Urothelium cell line (cell line): ENCODE measurements at regions not wholly inside any gene's neighbourhood (a gene's known extent, or its start where the extent isn't known, plus 50 kb on each side); places are given as distances from the start of the nearest gene placed in this dataset.
A peak's percentile ranks its signal among the peaks of the same experiment; 100 is the strongest.

ENCODE experiments used
- DNase-seq: peaks from one replicate; pipeline ENCODE4 v3.0.0; 2011; ENCODE audit warnings: low spot score, mixed read lengths
- FAIRE-seq: peaks from 2 replicates; lab custom pipeline; 2011; peaks lifted over from hg19 to GRCh38; lab: Jason Lieb, UNC

DNA sequence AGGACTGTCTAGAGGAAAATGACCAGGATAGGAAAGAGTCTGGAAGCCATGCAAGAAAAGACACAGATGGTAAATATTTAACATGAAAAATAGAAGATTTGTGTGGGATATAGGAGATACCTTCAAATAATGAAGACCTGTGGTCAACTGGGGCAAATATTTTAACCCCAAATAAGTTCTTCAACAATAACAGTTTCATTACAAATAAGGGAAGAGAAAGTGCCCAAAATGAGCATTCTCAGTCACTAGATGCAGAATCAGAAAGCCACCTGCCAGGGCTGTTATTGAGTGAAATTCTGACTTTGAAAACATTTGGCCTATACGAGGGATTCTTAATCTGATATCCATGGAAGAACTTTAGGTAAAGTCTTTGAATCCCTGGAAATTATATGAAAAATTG is 231.2 kb upstream of the PLEKHG7 start:
- DNase-seq (no peak), FAIRE-seq (no peak)

DNA sequence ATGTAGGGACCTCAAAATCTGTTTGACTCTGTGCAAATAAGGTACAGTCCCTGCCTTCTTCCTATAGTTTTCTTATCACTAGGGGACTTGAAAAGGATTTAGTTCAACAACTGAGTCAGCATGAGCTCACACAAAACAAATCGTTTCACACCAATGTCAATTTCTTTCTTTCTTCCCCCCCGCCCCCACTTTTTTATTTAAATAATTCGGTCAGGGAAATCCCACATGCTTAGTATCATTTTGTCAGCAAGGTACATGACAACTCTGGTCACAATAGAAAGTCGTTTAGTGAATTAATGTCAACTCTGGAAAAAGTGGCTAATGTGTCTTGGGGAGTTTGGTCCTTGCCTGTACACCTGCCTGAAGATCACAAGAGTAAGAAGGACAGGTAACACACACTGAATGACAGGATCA is 232.2 kb upstream of the PLEKHG7 start:
- no peak for DNase-seq
- FAIRE-seq: no peak

DNA sequence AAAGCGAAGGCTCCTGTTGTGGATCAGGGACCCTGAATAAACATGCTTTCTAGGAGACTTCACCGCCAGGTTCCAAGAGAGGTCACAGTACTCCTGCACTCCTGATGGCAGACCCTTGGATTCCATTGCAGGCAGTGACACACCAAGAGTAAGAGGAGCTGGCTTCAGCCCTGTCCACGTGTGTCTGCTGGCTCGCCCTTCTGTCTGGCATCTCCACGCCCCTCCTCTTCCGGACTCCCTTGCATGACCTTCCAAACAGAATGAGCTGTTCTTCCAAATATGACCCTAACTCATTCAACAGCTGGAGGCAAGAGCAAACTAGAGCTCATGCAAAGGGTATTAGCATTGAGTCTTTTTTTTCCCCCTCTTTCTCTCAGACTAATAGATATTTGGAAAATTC is 233.0 kb upstream of the PLEKHG7 start:
- FAIRE-seq: no peak
- DNase-seq: peak; percentile 8

DNA sequence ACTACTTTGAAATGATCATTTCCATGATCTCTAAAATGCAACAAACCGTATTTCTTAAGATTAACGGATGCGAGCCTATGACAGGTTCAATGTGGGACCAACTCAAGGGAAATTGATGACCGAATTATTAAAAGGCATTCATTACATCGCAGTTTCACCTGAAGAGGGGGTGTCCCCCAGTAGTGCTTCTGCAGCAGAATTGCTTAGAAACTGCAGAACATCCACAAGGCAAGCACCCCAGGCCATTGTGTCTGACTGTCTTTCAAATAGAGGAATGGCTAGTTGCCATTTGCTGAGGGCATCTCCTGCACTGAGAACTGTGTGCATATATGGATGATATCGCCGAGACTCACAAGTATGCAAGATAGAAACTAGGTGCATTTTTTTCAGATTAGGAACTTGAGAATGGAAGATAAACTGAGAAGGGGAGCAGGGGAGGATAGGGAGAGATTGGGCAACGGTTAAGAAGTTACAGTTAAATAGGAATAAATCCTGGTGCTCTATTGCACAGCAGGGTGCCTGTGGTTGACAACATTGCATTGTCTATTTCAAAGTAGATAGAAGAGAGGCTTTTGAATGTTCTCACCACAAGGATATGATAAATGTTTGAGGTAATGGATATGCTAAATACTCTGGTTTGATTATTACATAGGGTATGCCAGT is 234.3 kb upstream of the PLEKHG7 start:
- DNase-seq (no peak), FAIRE-seq (no peak)

DNA sequence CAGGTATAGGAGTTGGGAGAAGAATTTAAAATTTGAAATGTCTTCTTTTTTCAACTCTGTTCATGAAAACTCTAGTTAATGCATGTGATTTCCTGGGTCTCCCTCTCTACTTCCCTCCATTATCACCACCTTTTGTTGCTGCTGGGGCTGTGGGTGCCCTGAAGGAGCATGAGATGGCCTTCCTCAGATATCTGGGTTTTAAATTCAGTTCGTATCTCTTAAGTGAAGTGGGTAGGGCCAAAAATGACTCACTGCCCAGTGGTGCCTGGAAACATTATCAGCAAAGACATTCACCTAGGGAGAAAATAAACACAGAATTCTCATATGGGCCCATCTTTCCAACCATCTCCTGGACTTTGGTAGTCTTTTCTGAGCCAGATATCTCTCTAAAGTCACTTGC is 234.9 kb upstream of the PLEKHG7 start:
- peak; percentile 4 for DNase-seq
- no peak for FAIRE-seq

DNA sequence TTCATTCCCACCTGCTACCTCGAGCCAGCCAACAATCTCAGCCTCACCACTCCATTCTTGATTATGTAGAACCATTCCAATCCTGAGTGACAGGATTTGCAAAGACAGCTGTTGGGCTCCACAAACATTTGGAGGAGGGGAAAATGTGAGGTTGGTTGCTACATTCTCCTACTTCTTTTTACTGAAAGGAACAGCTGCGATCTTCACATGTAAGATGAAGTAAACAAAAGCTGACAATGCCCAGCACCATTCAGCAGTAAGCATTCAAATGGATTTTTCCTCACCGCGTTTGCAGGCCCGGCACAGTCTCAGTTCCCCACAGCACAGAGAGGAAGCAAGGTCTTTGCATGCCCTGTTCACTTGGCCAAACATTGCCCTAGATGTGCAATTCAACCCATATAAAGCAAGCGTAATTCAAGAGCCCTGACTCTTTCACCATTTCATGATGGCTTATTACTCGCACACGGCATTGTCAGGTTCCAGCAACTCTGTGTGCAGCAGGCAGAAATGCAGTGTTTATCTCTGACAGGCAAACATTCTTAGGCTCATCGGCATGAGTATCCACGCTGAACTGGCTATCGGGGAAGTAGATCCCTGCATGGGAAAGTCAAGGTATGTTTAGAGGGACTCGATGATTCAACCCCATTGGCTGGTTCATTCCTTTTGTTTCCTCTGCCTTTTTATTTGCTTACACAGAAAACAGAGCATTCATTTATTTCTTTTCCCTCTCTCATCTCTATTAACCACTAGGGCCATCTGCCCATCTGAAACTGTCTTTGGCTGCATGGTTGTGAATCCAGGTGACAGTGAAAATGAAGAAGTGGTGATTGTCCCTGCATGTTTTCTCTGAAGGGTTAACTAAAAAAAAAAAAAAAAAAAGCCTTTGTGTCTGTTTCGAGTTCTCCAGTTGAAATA is 236.1 kb upstream of the PLEKHG7 start:
- DNase-seq: no peak
- no peak for FAIRE-seq

DNA sequence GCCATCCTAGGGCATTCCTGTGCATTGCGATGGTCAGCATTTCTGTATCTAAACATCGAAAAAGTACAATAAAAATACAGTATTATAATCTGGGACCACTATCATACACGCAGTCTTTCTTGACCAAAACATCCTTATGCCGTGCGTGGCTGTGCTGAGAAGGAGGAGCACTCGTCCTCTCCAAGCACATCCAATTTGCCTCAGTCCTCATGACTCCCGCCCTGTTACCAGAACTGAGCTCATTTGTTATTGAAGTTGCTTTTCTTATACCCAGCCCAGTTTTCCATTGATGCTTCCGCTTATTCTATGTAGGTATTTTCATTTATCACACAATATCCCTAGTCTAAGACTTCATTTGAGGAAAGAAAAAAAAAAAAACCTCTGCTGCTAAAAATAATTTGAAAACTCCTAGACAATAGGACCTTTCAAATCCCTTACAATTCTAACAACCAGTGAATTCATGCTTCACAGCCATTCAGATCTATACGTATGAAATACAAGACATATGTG is 236.9 kb upstream of the PLEKHG7 start:
- no peak for DNase-seq
- no peak for FAIRE-seq

DNA sequence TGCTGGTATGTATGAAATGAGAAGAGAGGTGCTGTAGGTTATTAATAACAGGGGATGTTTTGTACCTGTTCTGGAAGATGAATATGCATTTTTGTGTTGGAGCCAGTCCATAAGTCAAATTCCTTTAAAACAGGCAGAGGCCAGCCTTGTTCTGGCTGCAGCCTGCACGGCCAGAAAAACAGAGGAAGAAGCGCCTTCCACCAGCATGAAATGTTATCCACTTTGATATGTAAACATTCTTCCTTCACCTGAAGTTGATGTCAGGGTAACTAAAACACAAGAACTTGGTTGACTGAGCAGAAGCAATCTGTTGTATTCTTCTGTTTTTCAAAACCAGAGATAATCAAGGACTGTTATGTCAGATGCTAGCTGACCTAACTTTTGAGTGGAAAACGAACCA is 237.9 kb upstream of the PLEKHG7 start:
- FAIRE-seq (no peak), DNase-seq (no peak)

DNA sequence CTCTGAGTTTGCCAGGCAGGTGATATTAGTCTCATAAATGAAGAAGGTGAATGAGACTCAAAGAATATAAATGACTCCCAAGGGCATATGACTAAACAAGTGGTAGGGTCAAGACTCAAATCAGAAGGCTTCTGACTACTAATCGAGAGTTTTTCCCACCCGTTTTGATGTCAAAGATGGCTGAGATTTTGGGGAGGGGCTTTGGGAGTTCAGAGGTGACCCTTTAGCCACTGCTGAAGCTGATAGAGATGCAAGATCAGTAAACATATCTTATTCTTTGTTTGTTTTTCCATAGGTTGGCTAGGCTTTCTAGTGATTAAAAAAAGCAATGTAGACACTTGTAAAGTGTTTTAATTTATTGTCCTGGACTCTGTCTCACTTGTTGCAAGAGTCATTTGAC is 239.6 kb upstream of the PLEKHG7 start:
- no peak for DNase-seq
- FAIRE-seq: no peak

DNA sequence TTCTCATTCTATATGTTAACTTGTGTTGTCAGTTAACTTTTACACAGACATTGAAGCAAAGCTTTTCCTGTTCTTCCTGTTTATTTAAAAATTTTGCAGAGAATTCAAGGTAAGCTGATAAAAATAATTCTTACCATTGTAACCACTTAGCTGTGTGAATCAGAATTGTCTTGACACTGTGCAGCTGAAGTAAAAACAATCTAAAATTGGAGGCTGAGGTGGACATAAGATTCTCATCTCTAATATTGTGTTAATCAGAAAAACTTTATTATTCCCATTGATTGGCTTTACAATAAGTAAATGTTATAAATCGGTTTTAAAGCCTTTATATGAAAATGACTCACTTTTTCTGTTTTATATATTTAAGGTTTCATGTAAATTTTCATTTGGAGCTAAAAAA is 240.3 kb upstream of the PLEKHG7 start:
- DNase-seq (no peak), FAIRE-seq (no peak)

DNA sequence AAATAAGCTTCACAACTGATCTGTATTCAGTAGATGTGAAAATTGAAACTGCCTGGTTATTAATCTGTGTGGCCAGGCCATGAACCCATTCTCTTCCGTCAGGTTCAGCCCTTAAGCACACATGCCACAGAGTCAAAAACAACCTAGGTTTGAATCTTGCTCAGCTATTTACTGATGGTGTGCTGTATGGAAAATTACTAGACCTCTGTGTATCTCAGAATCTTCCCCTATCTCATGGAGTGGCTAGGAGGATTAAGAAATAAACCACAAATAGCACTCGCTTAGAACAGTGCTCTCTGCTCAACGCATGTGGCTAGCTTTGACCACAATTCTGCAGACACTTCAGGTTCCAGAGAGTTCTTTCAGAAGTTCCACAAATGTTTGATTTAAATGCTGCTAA is 240.7 kb upstream of the PLEKHG7 start:
- FAIRE-seq (no peak), DNase-seq (no peak)

DNA sequence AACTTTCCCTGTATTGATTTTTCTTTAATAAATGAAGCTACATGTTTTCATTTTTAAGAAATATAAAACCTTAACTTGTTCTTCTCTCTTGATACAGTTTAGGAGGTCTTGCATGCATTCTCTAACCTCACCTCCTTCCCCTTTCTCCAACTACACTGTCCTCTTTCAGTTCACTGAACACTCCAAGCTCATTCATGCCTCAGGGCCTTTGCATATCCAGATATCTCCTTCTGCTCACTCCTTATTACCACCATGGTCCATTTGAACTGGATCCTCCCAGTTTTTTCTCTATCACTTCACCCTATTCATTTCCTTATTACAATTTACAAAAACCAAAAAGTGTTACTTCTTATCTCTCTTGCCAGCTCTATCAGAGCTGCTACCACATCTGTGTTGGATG is 242.9 kb upstream of the PLEKHG7 start:
- FAIRE-seq: no peak

DNA sequence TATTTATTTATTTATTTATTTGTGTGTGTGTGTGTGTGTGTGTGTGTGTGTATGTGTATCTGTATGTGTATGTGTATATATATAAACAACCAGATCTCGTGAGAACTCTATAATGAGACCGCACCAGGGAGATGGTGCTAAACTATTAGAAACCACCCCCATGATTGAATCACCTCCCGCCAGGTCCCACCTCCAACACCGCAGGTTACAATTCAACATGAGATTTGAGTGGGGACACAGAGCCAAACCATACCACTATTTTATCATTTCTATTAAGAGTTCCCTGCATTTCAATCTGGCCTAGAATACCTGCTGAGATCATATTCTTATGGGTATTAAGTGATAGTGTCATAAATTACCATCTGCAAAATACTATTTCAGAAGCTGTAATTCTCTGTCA is 243.8 kb upstream of the PLEKHG7 start:
- no peak for DNase-seq
- FAIRE-seq: no peak

More for the DNA sequence above, 242.9 kb upstream of the PLEKHG7 start:
- DNase-seq: no peak

DNA sequence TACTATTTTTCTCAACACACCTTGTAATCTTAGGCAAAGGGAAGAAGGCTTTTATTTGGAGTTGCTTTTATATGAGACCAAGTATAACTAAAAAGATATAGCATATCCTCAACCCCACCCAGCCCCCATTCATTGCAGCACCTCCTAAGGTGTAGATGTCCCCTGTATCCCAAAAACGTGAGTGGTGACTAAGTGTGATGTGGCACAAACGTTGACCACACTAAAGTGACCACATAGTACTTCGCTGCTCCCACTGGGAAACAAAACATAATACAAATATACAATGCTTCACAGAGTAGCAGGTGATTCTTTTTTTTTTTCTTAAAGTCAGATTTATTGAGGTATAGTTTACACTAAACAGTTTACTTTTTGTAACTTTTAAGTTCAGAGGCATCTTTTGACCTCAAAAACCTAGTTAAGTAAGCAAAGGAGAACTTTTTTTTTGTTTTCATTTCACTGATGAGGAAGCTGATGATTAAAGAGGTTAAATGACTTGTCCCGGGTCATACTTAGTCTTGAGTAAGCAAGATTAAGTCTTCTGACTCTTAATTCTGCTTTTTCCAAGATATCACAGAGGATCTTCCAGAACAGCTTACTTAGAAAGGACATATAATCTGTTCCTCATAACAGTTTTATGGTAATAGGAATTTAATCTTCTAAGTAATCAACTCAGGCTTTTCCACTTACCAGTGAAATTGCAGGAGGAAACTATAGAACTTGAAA is 245.2 kb upstream of the PLEKHG7 start:
- DNase-seq: no peak
- FAIRE-seq: no peak

DNA sequence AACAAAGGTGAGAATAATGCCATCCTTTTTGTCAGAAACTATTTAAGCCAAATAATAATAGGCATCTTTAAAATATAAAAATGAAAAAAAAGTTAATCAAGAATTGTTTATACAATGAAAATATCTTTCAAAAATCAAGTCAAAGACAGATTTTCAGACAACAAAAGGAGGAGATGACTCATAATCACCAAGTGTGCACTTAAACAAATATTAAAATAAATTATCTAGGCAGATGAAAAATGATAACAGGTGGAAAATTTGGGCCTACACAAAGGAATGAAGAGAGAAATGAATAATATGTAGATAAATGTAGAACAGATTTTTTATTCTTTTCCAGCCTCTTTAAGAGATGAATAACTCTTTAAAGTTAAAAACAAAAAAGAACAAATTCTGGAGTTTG is 250.0 kb upstream of the PLEKHG7 start:
- no peak for FAIRE-seq
- no peak for DNase-seq

DNA sequence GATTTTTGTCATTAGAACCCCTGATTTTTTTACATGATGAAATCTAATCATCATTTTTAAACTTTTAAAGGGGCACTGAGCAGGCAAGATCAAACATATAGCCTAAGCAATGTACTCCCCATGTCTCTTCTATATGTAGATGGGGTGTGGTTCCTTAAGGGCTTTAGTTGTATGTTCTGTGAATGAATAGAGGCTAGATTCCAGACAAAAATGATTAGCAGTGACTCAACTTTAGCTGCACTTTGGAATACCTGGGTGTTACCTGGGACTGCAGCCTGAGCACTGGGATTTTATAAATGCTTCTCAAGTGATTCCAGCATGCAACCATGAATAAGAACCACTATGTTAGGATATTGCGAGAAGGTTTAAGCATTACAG is 256.7 kb upstream of the PLEKHG7 start:
- no peak for FAIRE-seq

DNA sequence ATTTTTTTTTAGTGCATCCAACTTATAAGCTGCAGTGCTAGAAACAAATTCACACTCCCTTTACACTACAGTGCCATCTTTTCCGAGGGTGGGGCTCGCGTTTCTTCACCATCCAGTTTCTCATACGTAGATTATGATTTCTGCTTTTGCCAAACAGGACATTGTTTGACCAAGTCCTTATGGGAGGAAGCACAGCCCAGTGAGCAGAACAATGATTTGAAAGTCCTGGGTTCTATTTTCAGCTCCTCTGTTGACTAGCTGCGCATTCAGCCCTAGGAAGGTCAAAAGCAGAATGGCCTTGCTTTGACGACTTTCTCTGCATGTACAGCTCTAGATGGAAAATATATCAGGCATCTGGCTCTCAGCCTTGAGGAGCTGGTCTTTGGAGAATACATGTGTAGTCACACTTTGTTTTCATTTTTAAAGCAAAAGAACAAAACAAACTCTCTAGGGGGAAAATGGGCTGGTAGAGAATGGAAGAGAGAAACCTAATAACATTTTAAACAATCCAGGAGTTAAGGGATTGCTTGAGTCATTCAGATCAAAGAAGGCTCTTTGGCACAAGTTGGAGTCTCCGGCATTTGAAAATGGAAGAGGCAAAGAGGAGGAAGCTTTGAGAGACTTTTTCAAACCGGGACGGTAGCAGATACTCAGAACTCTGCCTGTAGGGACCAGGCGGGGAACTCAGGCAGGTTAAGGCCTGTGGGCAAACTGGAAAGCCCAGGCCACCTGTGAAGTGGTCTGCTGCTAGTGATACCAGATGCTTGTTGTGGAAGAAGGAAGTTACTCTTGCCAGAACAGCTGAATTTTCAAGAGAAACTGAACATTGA is 257.3 kb upstream of the PLEKHG7 start:
- DNase-seq (no peak), FAIRE-seq (no peak)

More for the DNA sequence above, 256.7 kb upstream of the PLEKHG7 start:
- no peak for DNase-seq

DNA sequence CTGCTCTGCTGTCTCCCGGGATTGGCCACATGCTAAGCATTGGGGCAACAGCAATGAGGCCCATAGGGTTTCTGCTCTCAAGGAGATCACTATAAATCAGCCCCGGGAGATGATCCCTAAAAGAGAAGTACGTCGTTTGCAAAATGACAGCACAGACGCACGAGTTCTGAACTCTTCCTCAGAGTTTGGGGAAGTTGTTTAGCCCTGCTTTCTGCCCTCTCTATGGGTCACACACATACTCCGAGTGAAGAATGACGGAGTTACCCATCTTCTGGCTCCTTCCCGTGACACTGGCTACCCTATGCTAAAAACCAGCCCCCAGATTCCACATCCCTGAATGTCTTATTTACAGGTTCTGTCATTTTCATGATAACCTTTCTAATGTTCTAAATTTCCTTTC is 258.0 kb upstream of the PLEKHG7 start:
- DNase-seq: no peak
- no peak for FAIRE-seq

DNA sequence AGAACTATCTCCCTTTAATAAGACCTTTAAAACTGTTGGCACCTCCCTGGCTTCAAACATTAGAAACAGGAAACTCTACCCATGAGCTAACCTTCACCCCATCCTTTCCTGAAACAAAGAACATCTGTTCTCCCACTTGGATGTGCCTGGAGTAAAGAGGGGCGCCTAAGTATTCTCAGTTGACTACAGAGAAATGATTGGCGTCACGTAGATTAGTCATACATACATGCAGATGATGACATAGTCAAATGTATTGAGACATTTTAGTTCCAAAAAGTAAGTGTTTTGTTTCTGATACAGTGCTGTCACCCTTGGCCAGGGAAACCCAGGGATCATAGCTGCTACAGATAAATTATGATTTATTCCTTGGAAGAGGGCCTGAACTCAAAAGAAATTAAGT is 260.0 kb upstream of the PLEKHG7 start:
- DNase-seq (peak; percentile 4), FAIRE-seq (no peak)

DNA sequence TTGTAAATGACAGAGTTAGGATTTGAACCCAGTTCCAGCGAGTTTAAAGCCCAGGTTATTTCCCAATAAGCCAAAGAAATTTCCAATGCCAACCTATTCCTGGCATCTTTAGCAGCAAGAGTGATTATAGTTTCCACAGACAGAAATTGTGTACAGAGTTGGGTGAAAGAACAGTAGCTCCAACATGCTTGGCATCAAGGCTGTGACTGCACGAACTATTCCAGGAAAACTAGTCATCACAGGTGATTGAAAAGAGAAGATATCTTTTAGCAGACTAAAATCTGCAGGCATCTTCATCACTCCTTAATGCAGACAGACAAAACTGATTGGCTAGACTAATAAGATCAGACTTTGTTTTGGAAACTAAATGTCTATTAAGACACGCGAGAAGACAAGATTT is 262.7 kb upstream of the PLEKHG7 start:
- no peak for DNase-seq
- no peak for FAIRE-seq

DNA sequence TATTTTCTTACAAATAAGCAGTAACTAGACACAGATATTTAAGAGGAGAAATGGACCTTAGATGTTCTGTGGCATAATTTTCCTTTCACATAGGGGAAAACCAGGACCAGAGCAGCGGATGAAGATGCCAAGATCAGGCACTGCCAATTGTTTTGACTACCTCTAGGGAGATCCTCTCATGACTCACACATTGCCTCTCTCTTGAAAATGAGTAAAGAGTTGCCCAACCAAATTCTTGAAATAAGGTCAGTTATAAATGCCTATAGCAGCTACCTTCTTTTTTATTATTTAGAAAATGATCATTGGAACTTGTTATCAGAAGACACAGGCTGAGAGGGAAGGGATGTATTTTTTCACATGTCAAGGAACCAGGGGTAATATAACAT is 263.4 kb upstream of the PLEKHG7 start:
- no peak for FAIRE-seq
- DNase-seq: peak; percentile 10
